Activated naive CD4-positive, alpha-beta T cell treated with anti-CD3 and anti-CD28 coated beads, Interleukin-2, amount 10 ng/mL, durations not matched to agents 7 days and 5 days (primary cell): ENCODE measurements at regions not wholly inside any gene's neighbourhood (a gene's known extent, or its start where the extent isn't known, plus 50 kb on each side); places are given as distances from the start of the nearest gene placed in this dataset.

ENCODE experiments used
- CTCF ChIA-PET: fragments of 350-600 bp; sonication (Branson Sonifier 250); formaldehyde crosslinking; loops from one replicate; lab custom pipeline; 2021; ENCODE audit warnings: antibody characterized with exemption; lab: Charles Lee
- DNase-seq: peaks from one replicate; pipeline ENCODE4 v3.0.0-alpha.2; 2020
- H3K27ac Mint-ChIP-seq: one replicate; pipeline ENCODE4 v1.8.0; 2021; ENCODE audit warnings: mild to moderate bottlenecking, moderate library complexity, mixed read lengths
- H3K27me3 Mint-ChIP-seq: one replicate; pipeline ENCODE4 v1.8.0; 2021; ENCODE audit warnings: mild to moderate bottlenecking, mixed read lengths
- H3K36me3 Mint-ChIP-seq: one replicate; pipeline ENCODE4 v1.8.0; 2021; ENCODE audit warnings: mixed read lengths
- H3K4me1 Mint-ChIP-seq: one replicate; pipeline ENCODE4 v1.8.0; 2021; ENCODE audit warnings: mixed read lengths
- H3K4me3 Mint-ChIP-seq: one replicate; pipeline ENCODE4 v1.8.0; 2021; ENCODE audit warnings: mild to moderate bottlenecking, moderate library complexity, mixed read lengths
- H3K9me3 Mint-ChIP-seq: one replicate; pipeline ENCODE4 v1.8.0; 2021; ENCODE audit warnings: mixed read lengths

- Mint-ChIP-seq H3K36me3 (no peaks in the 10 kb centered on the region), H3K4me3 (no peak overlapping the region), H3K27me3 (peaks cover 10% of the 10 kb centered on the region), H3K4me1 (no peaks in the 10 kb centered on the region), H3K27ac (no peak overlapping the region), H3K9me3 (no peaks in the 10 kb centered on the region)
- CTCF ChIA-PET, result interaction anchor here (1.5 kb wide), 1 partner anchor 33 kb away, joined by 4 read pairs; no protein-coding TSS in a partner anchor
- DNase-seq, result no peak
These were observed 122.2 kb upstream of the C2CD4B start for GRCh38 chr15:62287066-62287857.

GRCh38 chr15:62288361-62289017 is 123.4 kb upstream of the C2CD4B start:
- CTCF ChIA-PET, result no interaction called here
- no peak overlapping the region for H3K27ac Mint-ChIP-seq
- no peaks in the 10 kb centered on the region for H3K9me3 Mint-ChIP-seq
- H3K36me3 Mint-ChIP-seq, result no peaks in the 10 kb centered on the region
- H3K27me3 Mint-ChIP-seq, result peaks cover 10% of the 10 kb centered on the region
- H3K4me3 Mint-ChIP-seq, result no peak overlapping the region
- H3K4me1 Mint-ChIP-seq, result no peaks in the 10 kb centered on the region
- DNase-seq, result no peak

- no peak for DNase-seq
- H3K4me1 Mint-ChIP-seq, result no peaks in the 10 kb centered on the region
- no peak overlapping the region for H3K4me3 Mint-ChIP-seq
- no peaks in the 10 kb centered on the region for H3K36me3 Mint-ChIP-seq
- no peak overlapping the region for H3K27ac Mint-ChIP-seq
- CTCF ChIA-PET, result interaction anchor here (1.1 kb wide), 1 partner anchor 16 kb away, joined by 3 read pairs; no protein-coding TSS in a partner anchor
- H3K9me3 Mint-ChIP-seq, result no peaks in the 10 kb centered on the region
- peaks cover 18% of the 10 kb centered on the region for H3K27me3 Mint-ChIP-seq
These were observed 126.2 kb upstream of the C2CD4B start for GRCh38 chr15:62291262-62291661.

- H3K36me3 Mint-ChIP-seq, result no peaks in the 10 kb centered on the region
- no peak for DNase-seq
- H3K4me3 Mint-ChIP-seq, result no peak overlapping the region
- H3K9me3 Mint-ChIP-seq, result no peaks in the 10 kb centered on the region
- CTCF ChIA-PET, result no interaction called here
- H3K4me1 Mint-ChIP-seq, result no peaks in the 10 kb centered on the region
- H3K27ac Mint-ChIP-seq, result no peak overlapping the region
- peaks cover 14% of the 10 kb centered on the region for H3K27me3 Mint-ChIP-seq
These were observed 131.8 kb upstream of the C2CD4B start for GRCh38 chr15:62296756-62297507.

- H3K36me3 Mint-ChIP-seq, result no peaks in the 10 kb centered on the region
- no peak for DNase-seq
- H3K9me3 Mint-ChIP-seq, result no peaks in the 10 kb centered on the region
- H3K27ac Mint-ChIP-seq, result no peak overlapping the region
- no peaks in the 10 kb centered on the region for H3K4me1 Mint-ChIP-seq
- H3K4me3 Mint-ChIP-seq, result no peak overlapping the region
- peaks cover 19% of the 10 kb centered on the region for H3K27me3 Mint-ChIP-seq
- CTCF ChIA-PET, result no interaction called here
These were observed 132.4 kb upstream of the C2CD4B start for GRCh38 chr15:62297522-62297921.

- Mint-ChIP-seq H3K4me3 (no peak overlapping the region), H3K36me3 (no peaks in the 10 kb centered on the region), H3K9me3 (no peaks in the 10 kb centered on the region)
These were observed 132.8 kb upstream of the C2CD4B start for GRCh38 chr15:62297933-62298332.

GRCh38 chr15:62298811-62299210 is 133.7 kb upstream of the C2CD4B start:
- Mint-ChIP-seq H3K27ac (no peak overlapping the region), H3K36me3 (no peaks in the 10 kb centered on the region), H3K4me3 (no peak overlapping the region), H3K27me3 (peaks cover 23% of the 10 kb centered on the region), H3K4me1 (no peaks in the 10 kb centered on the region), H3K9me3 (no peaks in the 10 kb centered on the region)
- CTCF ChIA-PET, result no interaction called here
- no peak for DNase-seq

More at GRCh38 chr15:62297933-62298332, 132.8 kb upstream of the C2CD4B start:
- DNase-seq, result no peak
- Mint-ChIP-seq H3K27ac (no peak overlapping the region), H3K27me3 (peaks cover 23% of the 10 kb centered on the region), H3K4me1 (no peaks in the 10 kb centered on the region)
- CTCF ChIA-PET, result no interaction called here

GRCh38 chr15:62299541-62299940 is 134.5 kb upstream of the C2CD4B start:
- no peak overlapping the region for H3K27ac Mint-ChIP-seq
- H3K4me1 Mint-ChIP-seq, result no peaks in the 10 kb centered on the region
- CTCF ChIA-PET, result no interaction called here
- H3K27me3 Mint-ChIP-seq, result peaks cover 25% of the 10 kb centered on the region
- DNase-seq, result no peak
- H3K36me3 Mint-ChIP-seq, result no peaks in the 10 kb centered on the region
- H3K4me3 Mint-ChIP-seq, result no peak overlapping the region
- no peaks in the 10 kb centered on the region for H3K9me3 Mint-ChIP-seq

- Mint-ChIP-seq H3K4me3 (no peak overlapping the region), H3K9me3 (no peaks in the 10 kb centered on the region), H3K36me3 (no peaks in the 10 kb centered on the region), H3K27me3 (peaks cover 19% of the 10 kb centered on the region), H3K4me1 (peaks cover 6% of the 10 kb centered on the region), H3K27ac (no peak overlapping the region)
- CTCF ChIA-PET, result interaction anchor here (1.0 kb wide), 1 partner anchor 48 kb away, joined by 3 read pairs; no protein-coding TSS in a partner anchor
- no peak for DNase-seq
These were observed 137.0 kb upstream of the C2CD4B start for GRCh38 chr15:62301993-62302675.

- Mint-ChIP-seq H3K27ac (no peak overlapping the region), H3K27me3 (peaks cover 32% of the 10 kb centered on the region), H3K4me1 (peaks cover 6% of the 10 kb centered on the region), H3K4me3 (no peak overlapping the region), H3K9me3 (no peaks in the 10 kb centered on the region), H3K36me3 (no peaks in the 10 kb centered on the region)
- CTCF ChIA-PET, result interaction anchor here (0.6 to 1.5 kb wide), 10 partner anchors 13 to 235 kb away, joined by 3 to 5 read pairs (median 3); no protein-coding TSS in a partner anchor
- DNase-seq, result no peak
These were observed 141.9 kb upstream of the C2CD4B start for GRCh38 chr15:62306851-62307504.

GRCh38 chr15:62307551-62307950 is 142.5 kb upstream of the C2CD4B start:
- no peak for DNase-seq
- Mint-ChIP-seq H3K9me3 (no peaks in the 10 kb centered on the region), H3K4me1 (peaks cover 6% of the 10 kb centered on the region), H3K27me3 (peaks cover 29% of the 10 kb centered on the region), H3K4me3 (no peak overlapping the region), H3K36me3 (no peaks in the 10 kb centered on the region), H3K27ac (no peak overlapping the region)
- CTCF ChIA-PET, result interaction anchor here (0.8 to 1.5 kb wide), 6 partner anchors 12 to 371 kb away, joined by 3 to 4 read pairs (median 4); no protein-coding TSS in a partner anchor

- Mint-ChIP-seq H3K27me3 (peaks cover 12% of the 10 kb centered on the region), H3K36me3 (no peaks in the 10 kb centered on the region), H3K27ac (no peak overlapping the region), H3K4me3 (no peak overlapping the region), H3K4me1 (no peaks in the 10 kb centered on the region), H3K9me3 (no peaks in the 10 kb centered on the region)
- CTCF ChIA-PET, result no interaction called here
- DNase-seq, result no peak
These were observed 151.5 kb upstream of the C2CD4B start for GRCh38 chr15:62316413-62317060.

- no peak overlapping the region for H3K27ac Mint-ChIP-seq
- no peak overlapping the region for H3K4me3 Mint-ChIP-seq
- H3K9me3 Mint-ChIP-seq, result no peaks in the 10 kb centered on the region
- no peak for DNase-seq
- CTCF ChIA-PET, result interaction anchor here (1.5 kb wide), 1 partner anchor 13 kb away, joined by 4 read pairs; no protein-coding TSS in a partner anchor
- H3K4me1 Mint-ChIP-seq, result no peaks in the 10 kb centered on the region
- no peaks in the 10 kb centered on the region for H3K36me3 Mint-ChIP-seq
- peaks cover 19% of the 10 kb centered on the region for H3K27me3 Mint-ChIP-seq
These were observed 155.2 kb upstream of the C2CD4B start for GRCh38 chr15:62320259-62320658.
